Pancreas (tissue), 10 donors: ENCODE measurements at regions not wholly inside any gene's neighbourhood (a gene's known extent, or its start where the extent isn't known, plus 50 kb on each side); places are given as distances from the start of the nearest gene placed in this dataset.
A peak's percentile ranks its signal among the peaks of the same experiment; 100 is the strongest.

Experiments
- ATAC-seq, 4 donors: fragments of 200-7000 bp; cut with Tn5 transposase; one replicate each; pipeline versions ENCODE4 v1.8.0 to v1.9.1; 2020; ENCODE audit warnings: mild to moderate bottlenecking in 4 of 4, moderate library complexity in 4 of 4
- DNase-seq, 6 donors: peaks; one replicate each; pipeline ENCODE4 v3.0.0-alpha.2; 2020
- FAIRE-seq: peaks from 2 replicates; lab custom pipeline; 2012; peaks lifted over from hg19 to GRCh38; lab: Jason Lieb, UNC
- H3K27ac ChIP-seq, 4 donors: fragments of 200-600 bp; sonication (generic); 1 replicate in 3 of 4; 2 replicates in 1 of 4; pipeline versions ENCODE4 v1.5.0 to v1.8.0; 2020
- H3K27me3 ChIP-seq, 4 donors: fragments of 200-600 bp; one replicate each; pipeline ENCODE4 v1.8.0; 2021
- H3K36me3 ChIP-seq, 3 donors: fragments of 200-600 bp; sonication (generic) in 1 of 3; one replicate each; pipeline versions ENCODE4 v1.5.0 to v1.8.0; 2020 to 2021
- H3K4me1 ChIP-seq, 3 donors: fragments of 200-600 bp; one replicate each; pipeline ENCODE4 v1.8.0; 2021
- H3K4me3 ChIP-seq, 4 donors: fragments of 200-600 bp; sonication (generic) in 2 of 4; one replicate each; pipeline versions ENCODE4 v1.5.0 to v1.8.0; 2020 to 2021
- H3K9me3 ChIP-seq, 4 donors: fragments of 200-600 bp; one replicate each; pipeline ENCODE4 v1.8.0; 2021
- CTCF ChIP-seq, 4 donors: fragments of 200-600 bp; sonication (generic) in 3 of 4; IDR thresholded peaks; one replicate each; pipeline versions ENCODE4 v1.5.0 to v1.8.0; 2021; ENCODE audit warnings: antibody characterized with exemption in 4 of 4
- WGBS, 2 donors: extraction: QIAGEN DNeasy Blood & Tissue Kit; methylation state at CpG; one replicate each; pipeline ENCODE4 v1.1.7; 2013; 5-methylcytosine and 5-hydroxymethylcytosine counted together
- intact Hi-C, 3 donors: fragments of 100-400 bp; cut with DNase I; formaldehyde crosslinking; loops; one replicate each; pipeline versions ENCODE4 v1.11.1 to v1.14.2; 2022
- donor health status: healthy with polysubstance abuse.
- donor health status: DM: no; HTN: no; CAD: no; lungs with moderate emphysema.
- donor health status: DM: no; HTN: no; CAD: no.
- donor health status: control.
- donor health status: control.
- donor health status: Bipolar disorder and iron deficiency.
- donor health status: DM: yes; HTN: yes; CAD: no.
- donor health status: DM: no; HTN: no; CAD: no.
- donor health status: DM: no; HTN: no; CAD: no.
- donor health status: DM: yes; HTN: yes; CAD: no.

DNA sequence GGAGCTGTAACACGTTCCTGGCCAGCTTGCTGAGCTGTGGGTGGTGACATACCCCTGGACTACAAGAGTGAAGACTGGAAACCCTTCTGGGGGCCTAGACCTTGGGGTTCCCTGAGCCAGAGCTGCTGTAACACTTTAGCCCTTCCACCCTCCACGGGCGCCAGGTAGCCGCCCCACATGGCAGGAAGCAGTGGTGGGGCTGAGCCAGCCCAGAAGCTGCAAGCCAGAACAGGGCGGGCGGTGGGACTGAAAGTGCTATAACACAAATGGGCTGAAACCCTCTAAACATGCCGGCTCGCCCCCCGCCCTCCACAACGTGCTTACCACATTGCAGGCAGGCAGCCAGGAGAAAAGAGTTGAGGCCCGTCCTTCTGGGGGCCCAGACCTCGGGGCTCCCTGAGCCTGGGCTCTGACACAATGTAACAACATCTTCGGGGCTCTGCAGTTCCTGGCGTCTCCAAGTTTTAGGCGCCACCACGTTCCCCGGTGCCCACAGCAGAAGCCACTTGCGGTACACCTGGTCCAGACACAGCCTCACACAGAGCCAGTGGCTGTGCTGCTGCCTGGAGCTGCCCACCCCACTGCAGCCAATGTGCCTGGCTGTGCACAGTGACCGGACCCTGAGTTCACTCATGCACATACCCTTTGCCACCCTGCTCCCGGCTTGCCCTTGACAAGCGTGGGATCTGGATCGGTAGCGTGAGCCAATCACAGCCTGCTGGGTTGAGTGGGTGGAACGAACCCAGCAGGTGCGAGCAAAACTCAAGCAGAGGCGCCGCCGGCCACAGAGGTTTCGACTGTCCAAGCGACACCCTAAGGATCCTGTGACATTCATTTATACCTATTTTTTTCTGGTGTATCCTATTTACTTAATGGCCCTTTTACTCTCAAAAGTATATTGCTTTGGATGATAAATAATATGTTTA, 127.4 kb upstream of the FHL2 start:
- Histone ChIP-seq H3K4me3 (no peak overlapping the region), H3K36me3 (no peaks in the 10 kb centered on the region), H3K9me3 (no peaks in the 10 kb centered on the region), H3K27me3 (no peaks in the 10 kb centered on the region), H3K4me1 (no peaks in the 10 kb centered on the region), H3K27ac (no peak overlapping the region)
- DNase-seq: no peak
- intact Hi-C loops: no loop called here
- no peak for ATAC-seq
- WGBS, 2 donors: 77 to 79% methylated on average over 30 of the region's 30 CpGs
- no peak for FAIRE-seq
- TF ChIP-seq CTCF (IDR thresholded peaks at IDR 0.05): no peak

DNA sequence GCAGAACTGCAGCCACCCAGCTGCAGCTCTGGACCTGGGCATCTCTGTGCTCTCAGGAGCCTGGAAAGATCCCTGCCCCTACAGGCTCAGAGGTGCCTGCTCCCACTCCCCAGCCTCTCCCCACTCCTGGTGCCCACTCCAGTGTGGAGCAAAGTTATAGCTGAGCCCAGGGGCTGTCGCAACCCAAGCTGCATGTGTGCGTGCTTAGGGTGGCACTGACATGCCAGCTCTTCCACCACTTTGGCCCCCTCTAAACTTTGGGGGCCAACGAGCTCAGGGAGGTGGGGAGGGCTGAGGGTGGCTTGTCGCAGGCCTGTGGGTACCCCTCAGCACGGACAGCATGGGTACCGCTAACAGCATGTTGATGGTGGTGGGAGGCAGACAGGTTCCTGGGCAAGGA, 126.3 kb upstream of the FHL2 start:
- ATAC-seq (no peak), DNase-seq (no peak), FAIRE-seq (no peak)
- H3K4me3 ChIP-seq: no peak overlapping the region
- H3K36me3 ChIP-seq: no peaks in the 10 kb centered on the region
- intact Hi-C loops: no loop called here
- 86% methylated on average over 6 of the region's 6 CpGs for WGBS, 2 donors
- H3K4me1 ChIP-seq: no peaks in the 10 kb centered on the region
- no peak overlapping the region for H3K27ac ChIP-seq
- H3K27me3 ChIP-seq: no peaks in the 10 kb centered on the region
- no peak for TF ChIP-seq CTCF (IDR thresholded peaks at IDR 0.05)
- no peaks in the 10 kb centered on the region for H3K9me3 ChIP-seq

DNA sequence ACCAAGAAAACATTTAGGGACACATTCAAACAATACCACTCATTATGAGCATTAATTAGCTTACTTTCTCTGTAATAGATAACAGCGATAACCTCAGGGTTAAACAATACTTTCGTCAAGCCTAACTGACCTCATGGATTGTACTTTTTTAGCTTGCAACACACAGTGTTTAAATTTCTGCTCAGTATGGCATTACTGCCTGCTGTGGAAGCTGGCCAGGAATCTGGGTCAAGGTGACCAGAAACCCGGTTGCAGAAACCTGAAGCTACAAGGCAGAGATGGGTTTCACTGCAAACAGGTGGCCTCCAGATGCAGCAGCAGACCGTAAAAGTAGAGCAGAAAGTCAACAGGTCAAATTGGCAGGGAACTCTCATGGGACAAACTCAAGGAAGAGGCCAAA, 123.8 kb upstream of the FHL2 start:
- FAIRE-seq (no peak), DNase-seq (no peak), ATAC-seq (peak in 1 of 4 donors; percentile 17)
- Histone ChIP-seq H3K27ac (no peak overlapping the region), H3K36me3 (no peaks in the 10 kb centered on the region), H3K4me1 (peaks cover 0 to 4% (median 3%) of the 10 kb centered on the region in 3 donors), H3K27me3 (no peaks in the 10 kb centered on the region), H3K9me3 (no peaks in the 10 kb centered on the region), H3K4me3 (no peak overlapping the region)
- intact Hi-C loops: no loop called here
- no peak for TF ChIP-seq CTCF (IDR thresholded peaks at IDR 0.05)
- WGBS, 2 donors: 16 to 25% methylated on average over 4 of the region's 4 CpGs

DNA sequence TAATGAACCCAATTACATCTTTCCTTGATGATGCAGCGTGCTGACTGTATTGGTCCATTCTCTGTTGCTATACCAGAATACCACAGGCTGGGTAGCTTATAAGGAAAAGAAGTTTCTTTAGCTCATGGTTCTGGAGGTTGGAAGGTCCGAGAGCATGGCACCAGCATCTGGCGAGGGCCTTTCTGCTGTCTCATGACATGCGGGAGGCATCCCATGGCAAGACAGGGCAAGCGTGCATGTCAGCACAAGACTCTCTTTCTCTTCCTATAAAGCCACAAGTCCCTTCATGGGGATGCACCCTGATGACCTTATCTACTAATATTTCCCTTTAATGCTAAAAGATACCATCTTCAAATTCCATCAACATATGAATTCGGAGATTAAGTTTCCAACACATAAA, 122.8 kb upstream of the FHL2 start:
- intact Hi-C loops: no loop called here
- WGBS, 2 donors: 57 to 70% methylated on average over 6 of the region's 6 CpGs
- no peak for TF ChIP-seq CTCF (IDR thresholded peaks at IDR 0.05)
- Histone ChIP-seq H3K27me3 (no peaks in the 10 kb centered on the region), H3K27ac (no peak overlapping the region), H3K9me3 (no peaks in the 10 kb centered on the region), H3K36me3 (no peaks in the 10 kb centered on the region), H3K4me3 (no peak overlapping the region), H3K4me1 (peaks cover 0 to 8% (median 5%) of the 10 kb centered on the region in 3 donors)
- DNase-seq: no peak
- no peak for FAIRE-seq
- no peak for ATAC-seq

GRCh38 chr2:105521176-105521575, 122.3 kb upstream of the FHL2 start:
- FAIRE-seq: peak; percentile 92
- Histone ChIP-seq H3K4me3 (no peak overlapping the region), H3K27me3 (no peaks in the 10 kb centered on the region), H3K27ac (no peak overlapping the region), H3K9me3 (no peaks in the 10 kb centered on the region), H3K36me3 (no peaks in the 10 kb centered on the region), H3K4me1 (peaks cover 0 to 8% (median 5%) of the 10 kb centered on the region in 3 donors)
- no peak for DNase-seq
- intact Hi-C loops: no loop called here
- peak in 3 of 4 donors; percentile 32 to 43 (median 42) for TF ChIP-seq CTCF (IDR thresholded peaks at IDR 0.05)
- WGBS, 2 donors: 0 to 2% methylated on average over 1 of the region's 1 CpG
- no peak for ATAC-seq
